H1 (cell line): ENCODE measurements at regions not wholly inside any gene's neighbourhood (a gene's known extent, or its start where the extent isn't known, plus 50 kb on each side); places are given as distances from the start of the nearest gene placed in this dataset.

Experiments
- CBX5 ChIP-seq: fragments of 300-800, 300-1000 bp; sonication (generic); IDR thresholded peaks from 2 replicates; pipeline ENCODE4 v1.7.1; 2016; ENCODE audit warnings: antibody characterized with exemption, low read length, low read depth
- CREB1 ChIP-seq: IDR thresholded peaks from 2 replicates; pipeline ENCODE4 v1.6.1; 2012; ENCODE audit warnings: inconsistent platforms
- CTCF ChIP-seq, 3 experiments: IDR thresholded peaks; 1 replicate in 2 of 3; 2 replicates in 1 of 3; pipeline versions ENCODE4 v1.5.1 to v1.6.1; 2011; ENCODE audit warnings: low read length in 3 of 3, mild to moderate bottlenecking in 3 of 3, inconsistent platforms in 2 of 3, low read depth in 1 of 3, moderate library complexity in 1 of 3; ENCODE audit not compliant: insufficient read depth in 1 of 3; ENCODE audit errors: control extremely low read depth in 1 of 3
- HDAC2 ChIP-seq, 2 experiments: fragments of 300-600 bp in 1 of 2; sonication (generic) in 1 of 2; IDR thresholded peaks; 2 replicates each; pipeline ENCODE4 v1.6.1; 2011 to 2012; ENCODE audit warnings: low read depth in 2 of 2, low read length in 2 of 2, mild to moderate bottlenecking in 2 of 2, moderate library complexity in 2 of 2, borderline replicate concordance in 1 of 2, inconsistent platforms in 1 of 2
- RAD21 ChIP-seq, 2 experiments: IDR thresholded peaks in 1 of 2; conservative IDR thresholded peaks in 1 of 2; 2 replicates each; pipeline ENCODE4 v1.6.1; 2011; ENCODE audit warnings: low read depth in 2 of 2, low read length in 2 of 2, improper control_type of control experiment in 1 of 2, inconsistent platforms in 1 of 2, mild to moderate bottlenecking in 1 of 2, moderate library complexity in 1 of 2
- SUZ12 ChIP-seq: fragments of 200-600 bp; sonication (generic); IDR thresholded peaks from 2 replicates; pipeline ENCODE4 v1.6.1; 2012; ENCODE audit warnings: mild to moderate bottlenecking, inconsistent platforms, low read length, moderate library complexity, mixed read lengths

DNA sequence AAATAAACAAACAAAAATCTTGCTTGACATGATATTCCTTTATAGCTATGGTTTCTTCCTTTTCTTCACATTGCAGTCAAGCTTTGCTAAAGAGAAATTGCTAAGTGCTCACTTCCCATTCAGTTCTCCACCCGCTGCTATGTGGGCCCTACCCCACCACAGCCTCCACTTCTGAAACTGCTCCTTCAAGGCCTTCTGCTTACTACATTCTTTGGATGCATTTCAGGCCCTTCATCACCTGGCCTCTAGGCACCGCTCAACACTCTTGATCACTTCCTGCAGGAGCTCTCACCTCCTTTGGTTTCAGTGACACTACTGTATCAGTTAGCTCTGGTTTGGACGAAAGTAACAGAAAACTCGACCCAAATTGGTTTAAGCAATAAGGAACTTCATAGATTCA lies 72.4 kb downstream of the KLF5 start:
- TF ChIP-seq CTCF (IDR thresholded peaks at IDR 0.05; ENCODE audit: control extremely low read depth in 1 of 3, insufficient read depth in 1 of 3, low read depth in 1 of 3, low read length in 3 of 3) (peak in 1 of 3 experiments; percentile 7; a peak in 1 of 4 replicates), CBX5 (no peak), SUZ12 (no peak), HDAC2 (IDR thresholded peaks at IDR 0.05; ENCODE audit: borderline replicate concordance in 1 of 2, low read depth in 2 of 2, low read length in 2 of 2) (no peak), CREB1 (no peak), RAD21 (IDR thresholded peaks at IDR 0.05 in 1 of 2, conservative IDR thresholded peaks at IDR 0.05 in 1 of 2; ENCODE audit: low read depth in 2 of 2, low read length in 2 of 2) (peak; percentile 17 to 25; a peak in 1 of 4 replicates)
